ENCODE measurements at regions not wholly inside any gene's neighbourhood (a gene's known extent, or its start where the extent isn't known, plus 50 kb on each side); places are given as distances from the start of the nearest gene placed in this dataset.
"Not testable (repeated sequence)": the region's sequence is repeated elsewhere in the genome, so short reads cannot be mapped to it uniquely, and the experiment has no call there.

- no peak for DNase-seq (ENCODE audit: low spot score)
These were observed 204.5 kb downstream of the ACKR3 start for GRCh38 chr2:236774171-236774570.

GRCh38 chr2:236775511-236775910 lies 205.9 kb downstream of the ACKR3 start:
- no peak for DNase-seq (ENCODE audit: low spot score)

GRCh38 chr2:236776206-236776605 lies 206.6 kb downstream of the ACKR3 start:
- no peak for DNase-seq (ENCODE audit: low spot score)

- peak; percentile 90 for DNase-seq (ENCODE audit: low spot score)
These were observed 207.1 kb downstream of the ACKR3 start for GRCh38 chr2:236776695-236777251.

GRCh38 chr2:236777408-236777807 lies 207.8 kb downstream of the ACKR3 start:
- DNase-seq (ENCODE audit: low spot score) = no peak

- DNase-seq (ENCODE audit: low spot score) = peak; percentile 3
These were observed 212.6 kb downstream of the ACKR3 start for GRCh38 chr2:236781933-236782816.

GRCh38 chr2:236782938-236783337 lies 213.3 kb downstream of the ACKR3 start:
- peak; percentile 89 for DNase-seq (ENCODE audit: low spot score)

GRCh38 chr2:236783417-236784020 lies 213.9 kb downstream of the ACKR3 start:
- no peak for DNase-seq (ENCODE audit: low spot score)

GRCh38 chr2:236785611-236786057 lies 216.0 kb downstream of the ACKR3 start:
- DNase-seq (ENCODE audit: low spot score) = peak; percentile 12

- DNase-seq (ENCODE audit: low spot score) = no peak
These were observed 217.1 kb downstream of the ACKR3 start for GRCh38 chr2:236786751-236787150.

- DNase-seq (ENCODE audit: low spot score) = not testable (repeated sequence)
These were observed 217.8 kb downstream of the ACKR3 start for GRCh38 chr2:236787376-236787775.

GRCh38 chr2:236787885-236788284 lies 218.3 kb downstream of the ACKR3 start:
- no peak for DNase-seq (ENCODE audit: low spot score)

GRCh38 chr2:236790963-236791362 lies 221.3 kb downstream of the ACKR3 start:
- DNase-seq (ENCODE audit: low spot score) = no peak

- no peak for DNase-seq (ENCODE audit: low spot score)
These were observed 223.7 kb downstream of the ACKR3 start for GRCh38 chr2:236793023-236794011.

GRCh38 chr2:236794176-236794957 lies 224.7 kb downstream of the ACKR3 start:
- DNase-seq (ENCODE audit: low spot score) = no peak

- DNase-seq (ENCODE audit: low spot score) = no peak
These were observed 225.7 kb downstream of the ACKR3 start for GRCh38 chr2:236795169-236795860.

- no peak for DNase-seq (ENCODE audit: low spot score)
These were observed 226.2 kb downstream of the ACKR3 start for GRCh38 chr2:236795861-236796219.

- no peak for DNase-seq (ENCODE audit: low spot score)
These were observed 226.6 kb downstream of the ACKR3 start for GRCh38 chr2:236796236-236796635.

- no peak for DNase-seq (ENCODE audit: low spot score)
These were observed 227.8 kb downstream of the ACKR3 start for GRCh38 chr2:236797411-236797810.

GRCh38 chr2:236798491-236798890 lies 228.9 kb downstream of the ACKR3 start:
- DNase-seq (ENCODE audit: low spot score) = no peak
